ENCODE measurements at regions not wholly inside any gene's neighbourhood (a gene's known extent, or its start where the extent isn't known, plus 50 kb on each side); places are given as distances from the start of the nearest gene placed in this dataset.

GRCh38 chr3:181764544-181764943, 52.8 kb downstream of the SOX2 start:
- DNase-seq, result no peak

- DNase-seq, result no peak
Observed at GRCh38 chr3:181770296-181770695, 58.6 kb downstream of the SOX2 start.

- no peak for DNase-seq
Observed at GRCh38 chr3:181771120-181771519, 59.4 kb downstream of the SOX2 start.

- DNase-seq, result no peak
Observed at GRCh38 chr3:181772166-181772565, 60.4 kb downstream of the SOX2 start.

GRCh38 chr3:181773921-181774320, 62.2 kb downstream of the SOX2 start:
- DNase-seq, result no peak

GRCh38 chr3:181782306-181782954, 70.7 kb downstream of the SOX2 start:
- DNase-seq, result no peak

GRCh38 chr3:181790561-181790960, 78.8 kb downstream of the SOX2 start:
- DNase-seq, result no peak

GRCh38 chr3:181791056-181791955, 79.6 kb downstream of the SOX2 start:
- DNase-seq, result no peak

- DNase-seq, result no peak
Observed at GRCh38 chr3:181793006-181793405, 81.3 kb downstream of the SOX2 start.

- DNase-seq, result no peak
Observed at GRCh38 chr3:181794011-181794790, 82.5 kb downstream of the SOX2 start.

GRCh38 chr3:181796641-181797040, 84.9 kb downstream of the SOX2 start:
- no peak for DNase-seq

GRCh38 chr3:181797431-181797830, 85.7 kb downstream of the SOX2 start:
- no peak for DNase-seq

- DNase-seq, result no peak
Observed at GRCh38 chr3:181805703-181806102, 94.0 kb downstream of the SOX2 start.

GRCh38 chr3:181808053-181808452, 96.3 kb downstream of the SOX2 start:
- DNase-seq, result no peak

GRCh38 chr3:181823716-181824115, 112.0 kb downstream of the SOX2 start:
- no peak for DNase-seq

- no peak for DNase-seq
Observed at GRCh38 chr3:181824961-181825360, 113.2 kb downstream of the SOX2 start.

- no peak for DNase-seq
Observed at GRCh38 chr3:181839039-181839915, 127.6 kb downstream of the SOX2 start.

- DNase-seq, result no peak
Observed at GRCh38 chr3:181839916-181840297, 128.2 kb downstream of the SOX2 start.

- no peak for DNase-seq
Observed at GRCh38 chr3:181844211-181844610, 132.5 kb downstream of the SOX2 start.

GRCh38 chr3:181847276-181847675, 135.6 kb downstream of the SOX2 start:
- no peak for DNase-seq

- DNase-seq, result no peak
Observed at GRCh38 chr3:181851063-181851462, 139.3 kb downstream of the SOX2 start.

GRCh38 chr3:181855825-181856224, 144.1 kb downstream of the SOX2 start:
- no peak for DNase-seq

GRCh38 chr3:181859518-181859917, 147.8 kb downstream of the SOX2 start:
- no peak for DNase-seq
